ENCODE measurements at regions not wholly inside any gene's neighbourhood (a gene's known extent, or its start where the extent isn't known, plus 50 kb on each side); places are given as distances from the start of the nearest gene placed in this dataset.

- no peak overlapping the region for H3K4me3 ChIP-seq (ENCODE audit: low read length)
- no peak overlapping the region for H3K4me2 ChIP-seq (ENCODE audit: low read length)
- H3F3A ChIP-seq (ENCODE audit: insufficient read depth, low read length, poor library complexity, severe bottlenecking): no peaks in the 10 kb centered on the region
- H3K36me3 ChIP-seq (ENCODE audit: insufficient read depth, low read length): no peaks in the 10 kb centered on the region
- H2AFZ ChIP-seq (ENCODE audit: low read depth, low read length): no peak overlapping the region
- no peaks in the 10 kb centered on the region for H3K9me2 ChIP-seq (ENCODE audit: insufficient read depth, low read length)
- no peak overlapping the region for H3K27ac ChIP-seq (ENCODE audit: low read length)
- TF ChIP-seq REST (IDR thresholded peaks at IDR 0.05; ENCODE audit: borderline replicate concordance): no peak
- no peaks in the 10 kb centered on the region for H3K9me3 ChIP-seq (ENCODE audit: low read length)
- H4K20me1 ChIP-seq (ENCODE audit: insufficient read depth): no peaks in the 10 kb centered on the region
- no peak overlapping the region for H3K9ac ChIP-seq (ENCODE audit: low read length)
- no peaks in the 10 kb centered on the region for H3K79me2 ChIP-seq (replicated peaks; ENCODE audit: insufficient read depth, low read length)
- H3K27me3 ChIP-seq (ENCODE audit: insufficient read depth, low read depth, low read length): no peaks in the 10 kb centered on the region
Observed at GRCh38 chr3:132241776-132242514, 75.3 kb upstream of the ACP3 start.

GRCh38 chr3:132242790-132243189, 74.4 kb upstream of the ACP3 start:
- Histone ChIP-seq H2AFZ (ENCODE audit: low read depth, low read length) (no peak overlapping the region), H3K79me2 (replicated peaks; ENCODE audit: insufficient read depth, low read length) (no peaks in the 10 kb centered on the region), H3K9ac (ENCODE audit: low read length) (no peak overlapping the region), H3K36me3 (ENCODE audit: insufficient read depth, low read length) (no peaks in the 10 kb centered on the region), H4K20me1 (ENCODE audit: insufficient read depth) (no peaks in the 10 kb centered on the region), H3F3A (ENCODE audit: insufficient read depth, low read length, poor library complexity, severe bottlenecking) (no peaks in the 10 kb centered on the region), H3K4me3 (ENCODE audit: low read length) (no peak overlapping the region), H3K9me3 (ENCODE audit: low read length) (no peaks in the 10 kb centered on the region), H3K4me2 (ENCODE audit: low read length) (no peak overlapping the region), H3K27me3 (ENCODE audit: insufficient read depth, low read depth, low read length) (no peaks in the 10 kb centered on the region), H3K27ac (ENCODE audit: low read length) (no peak overlapping the region), H3K9me2 (ENCODE audit: insufficient read depth, low read length) (no peaks in the 10 kb centered on the region)
- TF ChIP-seq TAF1 (IDR thresholded peaks at IDR 0.05; ENCODE audit: low read depth) (no peak), REST (IDR thresholded peaks at IDR 0.05; ENCODE audit: borderline replicate concordance) (no peak), POLR2AphosphoS5 (IDR thresholded peaks at IDR 0.05) (no peak), EP300 (conservative IDR thresholded peaks at IDR 0.05; ENCODE audit: poor library complexity, severe bottlenecking) (no peak), MXI1 (conservative IDR thresholded peaks at IDR 0.05; ENCODE audit: poor library complexity, severe bottlenecking) (no peak)
- TF ChIP-seq, protein P1, sequence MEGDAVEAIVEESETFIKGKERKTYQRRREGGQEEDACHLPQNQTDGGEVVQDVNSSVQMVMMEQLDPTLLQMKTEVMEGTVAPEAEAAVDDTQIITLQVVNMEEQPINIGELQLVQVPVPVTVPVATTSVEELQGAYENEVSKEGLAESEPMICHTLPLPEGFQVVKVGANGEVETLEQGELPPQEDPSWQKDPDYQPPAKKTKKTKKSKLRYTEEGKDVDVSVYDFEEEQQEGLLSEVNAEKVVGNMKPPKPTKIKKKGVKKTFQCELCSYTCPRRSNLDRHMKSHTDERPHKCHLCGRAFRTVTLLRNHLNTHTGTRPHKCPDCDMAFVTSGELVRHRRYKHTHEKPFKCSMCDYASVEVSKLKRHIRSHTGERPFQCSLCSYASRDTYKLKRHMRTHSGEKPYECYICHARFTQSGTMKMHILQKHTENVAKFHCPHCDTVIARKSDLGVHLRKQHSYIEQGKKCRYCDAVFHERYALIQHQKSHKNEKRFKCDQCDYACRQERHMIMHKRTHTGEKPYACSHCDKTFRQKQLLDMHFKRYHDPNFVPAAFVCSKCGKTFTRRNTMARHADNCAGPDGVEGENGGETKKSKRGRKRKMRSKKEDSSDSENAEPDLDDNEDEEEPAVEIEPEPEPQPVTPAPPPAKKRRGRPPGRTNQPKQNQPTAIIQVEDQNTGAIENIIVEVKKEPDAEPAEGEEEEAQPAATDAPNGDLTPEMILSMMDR (IDR thresholded peaks at IDR 0.05; ENCODE audit: poor library complexity, severe bottlenecking): no peak

All from neural cell (in vitro differentiated cells).